ENCODE measurements at regions not wholly inside any gene's neighbourhood (a gene's known extent, or its start where the extent isn't known, plus 50 kb on each side); places are given as distances from the start of the nearest gene placed in this dataset.

- peak; percentile 8 to 28 for TF ChIP-seq CTCF (IDR thresholded peaks at IDR 0.05; ENCODE audit: extremely low read depth in 1 of 2, insufficient read depth in 1 of 2, low read depth in 1 of 2, low read length in 2 of 2)
- no peak for TF ChIP-seq EZH2 (IDR thresholded peaks at IDR 0.05; ENCODE audit: borderline replicate concordance, low read depth, low read length, severe bottlenecking)
- no peak for TF ChIP-seq POLR2A (IDR thresholded peaks at IDR 0.05; ENCODE audit: low read depth, low read length)
- TF ChIP-seq JUN (IDR thresholded peaks at IDR 0.05; ENCODE audit: borderline replicate concordance, insufficient read depth, insufficient read length, low read depth): no peak
- no peak for TF ChIP-seq MYC (IDR thresholded peaks at IDR 0.05; ENCODE audit: low read depth, low read length)
- no peak for TF ChIP-seq POLR2AphosphoS5 (IDR thresholded peaks at IDR 0.05; ENCODE audit: insufficient read depth, low read depth, low read length)
- TF ChIP-seq MAX (IDR thresholded peaks at IDR 0.05; ENCODE audit: insufficient read depth, insufficient read length): no peak
- no peak for TF ChIP-seq GATA2 (IDR thresholded peaks at IDR 0.05; ENCODE audit: insufficient read depth, insufficient read length, low read depth, low read length)
- no peak for TF ChIP-seq FOS (IDR thresholded peaks at IDR 0.05; ENCODE audit: borderline replicate concordance, insufficient read depth, low read length)
Observed at GRCh38 chr10:127649642-127650041, 87.3 kb upstream of the FOXI2 start.

All from endothelial cell of umbilical vein (primary cell).